ENCODE measurements at regions not wholly inside any gene's neighbourhood (a gene's known extent, or its start where the extent isn't known, plus 50 kb on each side); places are given as distances from the start of the nearest gene placed in this dataset.

GRCh38 chr2:3911882-3912455, 208.6 kb downstream of the DCDC2C start:
- DNase-seq, result no peak
- Histone ChIP-seq H3K36me3 (ENCODE audit: insufficient read depth, low read length) (no peaks in the 10 kb centered on the region), H3K27me3 (ENCODE audit: control insufficient read depth in 1 of 2, insufficient read depth in 2 of 2, low read length in 2 of 2) (no peaks in the 10 kb centered on the region), H3K4me1 (ENCODE audit: insufficient read depth, low read length) (no peaks in the 10 kb centered on the region), H3K4me3 (ENCODE audit: low read length) (no peak overlapping the region), H3K27ac (ENCODE audit: low read depth in 1 of 2, low read length in 2 of 2) (no peak overlapping the region), H3K9me3 (ENCODE audit: control insufficient read depth in 1 of 2, insufficient read depth in 1 of 2, low read length in 2 of 2) (peaks cover 8 to 21% of the 10 kb centered on the region in 2 experiments)
- H3K27ac Mint-ChIP-seq, result no peak overlapping the region
- ATAC-seq (ENCODE audit: poor library complexity), result no peak
- H3K4me3 Mint-ChIP-seq, result no peak overlapping the region
- ChIA-PET POLR2A (interaction anchor here (0.6 kb wide), 1 partner anchor 89 kb away, joined by 3 read pairs; no protein-coding TSS in a partner anchor), CTCF (no interaction called here)
- no peaks in the 10 kb centered on the region for H3K27me3 Mint-ChIP-seq
- no peaks in the 10 kb centered on the region for H3K4me1 Mint-ChIP-seq (ENCODE audit: low read depth)
- intact Hi-C loops (cut with DNase I, micrococcal nuclease), result no loop called here
- no peak for TF ChIP-seq CTCF (IDR thresholded peaks at IDR 0.05)
- H3K9me3 Mint-ChIP-seq, result peaks cover 3% of the 10 kb centered on the region
- no peaks in the 10 kb centered on the region for H3K36me3 Mint-ChIP-seq (ENCODE audit: low read depth)

GRCh38 chr2:3913166-3913565, 209.8 kb downstream of the DCDC2C start:
- Histone ChIP-seq H3K27me3 (ENCODE audit: control insufficient read depth in 1 of 2, insufficient read depth in 2 of 2, low read length in 2 of 2) (no peaks in the 10 kb centered on the region), H3K4me1 (ENCODE audit: insufficient read depth, low read length) (no peaks in the 10 kb centered on the region), H3K27ac (ENCODE audit: low read depth in 1 of 2, low read length in 2 of 2) (no peak overlapping the region), H3K4me3 (ENCODE audit: low read length) (no peak overlapping the region), H3K36me3 (ENCODE audit: insufficient read depth, low read length) (no peaks in the 10 kb centered on the region), H3K9me3 (ENCODE audit: control insufficient read depth in 1 of 2, insufficient read depth in 1 of 2, low read length in 2 of 2) (peaks cover 5 to 18% of the 10 kb centered on the region in 2 experiments)
- ChIA-PET CTCF (no interaction called here), POLR2A (no interaction called here)
- TF ChIP-seq CTCF (IDR thresholded peaks at IDR 0.05), result no peak
- Mint-ChIP-seq H3K9me3 (no peaks in the 10 kb centered on the region), H3K4me3 (no peak overlapping the region), H3K4me1 (ENCODE audit: low read depth) (no peaks in the 10 kb centered on the region), H3K27me3 (no peaks in the 10 kb centered on the region), H3K27ac (no peak overlapping the region), H3K36me3 (ENCODE audit: low read depth) (no peaks in the 10 kb centered on the region)
- intact Hi-C loops (cut with DNase I, micrococcal nuclease), result no loop called here
- DNase-seq (no peak), ATAC-seq (ENCODE audit: poor library complexity) (no peak)

GRCh38 chr2:3914241-3914640, 210.9 kb downstream of the DCDC2C start:
- ChIA-PET POLR2A (no interaction called here), CTCF (no interaction called here)
- Histone ChIP-seq H3K36me3 (ENCODE audit: insufficient read depth, low read length) (no peaks in the 10 kb centered on the region), H3K9me3 (ENCODE audit: control insufficient read depth in 1 of 2, insufficient read depth in 1 of 2, low read length in 2 of 2) (peaks cover 0 to 21% of the 10 kb centered on the region in 2 experiments), H3K4me3 (ENCODE audit: low read length) (no peak overlapping the region), H3K4me1 (ENCODE audit: insufficient read depth, low read length) (no peaks in the 10 kb centered on the region), H3K27ac (ENCODE audit: low read depth in 1 of 2, low read length in 2 of 2) (no peak overlapping the region), H3K27me3 (ENCODE audit: control insufficient read depth in 1 of 2, insufficient read depth in 2 of 2, low read length in 2 of 2) (no peaks in the 10 kb centered on the region)
- Mint-ChIP-seq H3K36me3 (ENCODE audit: low read depth) (no peaks in the 10 kb centered on the region), H3K9me3 (no peaks in the 10 kb centered on the region), H3K27me3 (no peaks in the 10 kb centered on the region), H3K4me1 (ENCODE audit: low read depth) (no peaks in the 10 kb centered on the region), H3K27ac (no peak overlapping the region), H3K4me3 (no peak overlapping the region)
- intact Hi-C loops (cut with DNase I, micrococcal nuclease), result no loop called here
- no peak for TF ChIP-seq CTCF (IDR thresholded peaks at IDR 0.05)
- no peak for DNase-seq
- ATAC-seq (ENCODE audit: poor library complexity), result no peak

Data from CD4-positive, alpha-beta T cell (primary cell).